ENCODE measurements at regions not wholly inside any gene's neighbourhood (a gene's known extent, or its start where the extent isn't known, plus 50 kb on each side); places are given as distances from the start of the nearest gene placed in this dataset.

- no peak overlapping the region for H3K4me3 ChIP-seq (ENCODE audit: insufficient read depth, low read depth, low read length)
- H2BK120ac ChIP-seq (ENCODE audit: low read depth, low read length), result no peak overlapping the region
- H4K91ac ChIP-seq (ENCODE audit: insufficient read depth, low read depth, low read length), result no peak overlapping the region
- intact Hi-C loops (cut with micrococcal nuclease), result no loop called here
- in situ Hi-C loops (cut with MboI; ENCODE audit: low sequenced_read_pairs), result no loop called here
- no TSS peak for BruUV-seq (replicated peaks)
- no peaks in the 10 kb centered on the region for H3K36me3 ChIP-seq (ENCODE audit: control insufficient read depth, insufficient read depth, low read length)
- dilution Hi-C loops (cut with HindIII; ENCODE audit: low sequenced_read_pairs, unreplicated experiment), result no loop called here
- no peaks in the 10 kb centered on the region for H3K79me1 ChIP-seq (ENCODE audit: low read depth in 1 of 2, low read length in 2 of 2)
- no peak overlapping the region for H4K5ac ChIP-seq (ENCODE audit: low read depth, low read length)
- TF ChIP-seq RFX5 (IDR thresholded peaks at IDR 0.05; ENCODE audit: low read depth, low read length) (no peak), POLR2A (IDR thresholded peaks at IDR 0.05; ENCODE audit: low read depth, low read length) (no peak), ELK1 (IDR thresholded peaks at IDR 0.05; ENCODE audit: borderline replicate concordance, low read depth, low read length) (no peak), CHD1 (IDR thresholded peaks at IDR 0.05; ENCODE audit: low read depth, low read length) (no peak), NFE2L2 (IDR thresholded peaks at IDR 0.05; ENCODE audit: low read depth, low read length) (no peak), MAFK (IDR thresholded peaks at IDR 0.05; ENCODE audit: low read depth, low read length) (no peak), FOS (IDR thresholded peaks at IDR 0.05; ENCODE audit: low read depth, low read length) (no peak), CTCF (conservative IDR thresholded peaks at IDR 0.05; ENCODE audit: low read depth, low read length) (no peak), MXI1 (IDR thresholded peaks at IDR 0.05; ENCODE audit: borderline replicate concordance, low read depth, low read length) (no peak), BHLHE40 (IDR thresholded peaks at IDR 0.05; ENCODE audit: low read depth, low read length) (no peak), MAZ (IDR thresholded peaks at IDR 0.05; ENCODE audit: borderline replicate concordance, low read depth, low read length) (no peak), SMC3 (IDR thresholded peaks at IDR 0.05; ENCODE audit: low read depth, low read length) (no peak), CEBPB (IDR thresholded peaks at IDR 0.05; ENCODE audit: low read depth, low read length) (no peak), RAD21 (IDR thresholded peaks at IDR 0.05; ENCODE audit: low read length) (no peak), RCOR1 (IDR thresholded peaks at IDR 0.05; ENCODE audit: insufficient replicate concordance, low read length) (no peak)
- TF ChIP-seq, protein P1, sequence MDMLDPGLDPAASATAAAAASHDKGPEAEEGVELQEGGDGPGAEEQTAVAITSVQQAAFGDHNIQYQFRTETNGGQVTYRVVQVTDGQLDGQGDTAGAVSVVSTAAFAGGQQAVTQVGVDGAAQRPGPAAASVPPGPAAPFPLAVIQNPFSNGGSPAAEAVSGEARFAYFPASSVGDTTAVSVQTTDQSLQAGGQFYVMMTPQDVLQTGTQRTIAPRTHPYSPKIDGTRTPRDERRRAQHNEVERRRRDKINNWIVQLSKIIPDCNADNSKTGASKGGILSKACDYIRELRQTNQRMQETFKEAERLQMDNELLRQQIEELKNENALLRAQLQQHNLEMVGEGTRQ (IDR thresholded peaks at IDR 0.05; ENCODE audit: low read depth, low read length), result no peak
- no peak overlapping the region for H3K14ac ChIP-seq (replicated peaks; ENCODE audit: low read depth, low read length)
- H3K27me3 ChIP-seq (ENCODE audit: control insufficient read depth, insufficient read depth, low read length), result no peaks in the 10 kb centered on the region
- no peak overlapping the region for H3K4me2 ChIP-seq (ENCODE audit: low read depth, low read length)
- no peak overlapping the region for H3K4ac ChIP-seq (ENCODE audit: low read depth, low read length)
- H3K56ac ChIP-seq (ENCODE audit: extremely low read depth, insufficient read depth, low read length), result no peak overlapping the region
- H3K9me1 ChIP-seq (ENCODE audit: insufficient read depth, low read length), result no peaks in the 10 kb centered on the region
- no peak overlapping the region for H3K27ac ChIP-seq (ENCODE audit: insufficient read depth, low read length)
- POLR2A ChIA-PET (ENCODE audit: unreplicated experiment), result no interaction called here
- H3K9me3 ChIP-seq (ENCODE audit: control insufficient read depth, insufficient read depth, low read length), result peaks cover 27% of the 10 kb centered on the region
- H3K9ac ChIP-seq (ENCODE audit: low read depth, low read length), result no peak overlapping the region
- no peak overlapping the region for H2BK5ac ChIP-seq (ENCODE audit: low read depth, low read length, poor library complexity, severe bottlenecking)
- no peaks in the 10 kb centered on the region for H3K4me1 ChIP-seq (ENCODE audit: control insufficient read depth, insufficient read depth, low read length)
- ATAC-seq (ENCODE audit: low read depth), result no peak
- no peak for DNase-seq
- no peak overlapping the region for H3K18ac ChIP-seq (ENCODE audit: low read depth, low read length)
- no CpG with 5 or more reads among the region's 9 CpGs for WGBS, 2 experiments (ENCODE audit: extremely low coverage in 2 of 2, insufficient read length in 1 of 2)
- no peak overlapping the region for H2AK9ac ChIP-seq (replicated peaks; ENCODE audit: low read depth, low read length, poor library complexity)
- no peak overlapping the region for H2BK20ac ChIP-seq (ENCODE audit: low read depth, low read length)
- H2AK5ac ChIP-seq (ENCODE audit: low read depth, low read length), result no peak overlapping the region
- no peaks in the 10 kb centered on the region for H4K20me1 ChIP-seq (ENCODE audit: insufficient read depth, low read length)
- H4K8ac ChIP-seq (ENCODE audit: low read depth in 2 of 2, low read length in 2 of 2), result no peak overlapping the region
- no peak overlapping the region for H2AFZ ChIP-seq (replicated peaks; ENCODE audit: low read length, poor library complexity)
- H2BK15ac ChIP-seq (ENCODE audit: low read depth, low read length), result no peak overlapping the region
- CTCF ChIA-PET, result no interaction called here
- H3K23ac ChIP-seq (ENCODE audit: low read depth, low read length), result no peak overlapping the region
These were observed 621.3 kb upstream of the ADARB2 start for GRCh38 chr10:2358586-2358985.
